HG03039 (cell line): ENCODE measurements at regions not wholly inside any gene's neighbourhood (a gene's known extent, or its start where the extent isn't known, plus 50 kb on each side); places are given as distances from the start of the nearest gene placed in this dataset.
"Not testable (repeated sequence)": the region's sequence is repeated elsewhere in the genome, so short reads cannot be mapped to it uniquely, and the experiment has no call there.

Experiments used
- ATAC-seq: cut with Tn5 transposase; IDR thresholded peaks from one replicate; pipeline ENCODE4 v1.9.1; 2021; ENCODE audit warnings: mild to moderate bottlenecking, moderate library complexity; ENCODE audit not compliant: unreplicated experiment

DNA sequence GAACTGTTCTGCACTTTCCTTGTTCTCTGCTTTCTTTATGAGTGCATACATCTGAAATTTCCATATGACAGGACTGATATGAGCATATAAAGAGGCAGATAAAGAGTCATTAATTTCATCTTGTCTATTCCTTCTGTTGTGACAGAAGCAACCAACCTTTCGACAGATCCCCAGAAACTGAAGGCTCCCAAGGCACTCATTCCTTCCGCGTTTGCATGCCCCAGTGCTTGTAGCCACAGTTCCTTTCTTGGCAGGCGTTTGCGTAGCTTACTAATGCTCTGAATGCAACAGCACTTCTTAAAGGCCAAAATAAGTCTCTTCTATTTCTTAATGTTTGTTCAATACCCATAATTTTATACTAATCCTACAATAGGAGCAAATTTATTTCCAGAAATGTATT is 94.0 kb upstream of the TBL1X start:
- no peak for ATAC-seq

DNA sequence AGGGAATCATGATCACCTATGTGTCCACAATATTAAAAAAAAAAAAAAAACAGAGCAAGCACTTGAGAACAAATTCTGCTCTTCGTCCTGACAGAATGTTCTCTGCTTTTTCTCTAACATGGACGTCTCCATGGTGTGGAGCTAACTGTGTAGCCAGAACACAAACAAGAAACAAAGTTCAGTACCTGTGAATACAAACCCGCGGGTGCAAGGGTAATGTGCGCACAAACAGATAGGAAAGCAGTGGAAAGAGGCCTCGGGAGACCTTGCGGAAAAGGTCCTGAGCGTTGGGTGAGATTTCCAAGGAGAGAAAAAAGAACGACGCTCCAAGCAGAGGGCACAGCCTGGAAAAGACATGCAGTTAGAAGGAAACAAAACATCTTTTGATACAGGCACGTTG is 92.0 kb upstream of the TBL1X start:
- no peak for ATAC-seq

DNA sequence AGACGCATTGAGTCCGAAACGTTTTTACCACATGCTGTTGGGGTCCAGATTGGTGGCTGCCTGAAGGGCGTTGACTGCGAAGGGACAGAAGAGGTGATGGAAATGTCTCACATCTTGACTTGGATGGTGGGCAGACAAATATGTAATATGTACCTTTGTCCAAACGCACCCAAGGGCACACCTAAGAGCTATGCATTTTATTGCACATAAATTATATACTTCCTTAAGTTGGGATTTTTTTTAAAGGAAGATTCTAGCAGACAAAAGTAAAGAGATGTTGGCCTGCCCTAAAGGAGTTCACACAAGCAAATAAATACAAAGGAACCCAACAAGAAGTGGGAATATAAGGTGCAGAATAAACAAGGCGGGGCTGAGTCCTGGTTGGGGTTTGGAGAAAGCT is 91.1 kb upstream of the TBL1X start:
- no peak for ATAC-seq

DNA sequence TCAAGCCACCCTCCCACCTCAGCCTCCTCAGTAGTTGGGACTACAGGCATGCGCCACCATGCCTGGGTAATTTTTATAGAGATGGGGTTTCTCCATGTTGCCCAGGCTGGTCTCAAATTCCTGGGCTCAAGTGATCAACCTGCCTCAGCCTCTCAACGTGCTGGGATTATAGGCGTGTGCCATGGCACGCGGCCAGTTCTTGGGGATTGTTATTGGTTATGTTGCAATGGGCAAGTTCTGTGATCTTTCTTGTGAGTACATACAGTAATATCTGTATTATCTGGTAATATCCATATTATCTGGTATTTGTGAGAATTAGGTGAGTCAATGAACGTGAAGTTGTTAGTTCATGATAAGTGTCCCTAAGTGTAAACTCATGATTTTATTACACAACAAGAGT is 90.3 kb upstream of the TBL1X start:
- ATAC-seq, result no peak

DNA sequence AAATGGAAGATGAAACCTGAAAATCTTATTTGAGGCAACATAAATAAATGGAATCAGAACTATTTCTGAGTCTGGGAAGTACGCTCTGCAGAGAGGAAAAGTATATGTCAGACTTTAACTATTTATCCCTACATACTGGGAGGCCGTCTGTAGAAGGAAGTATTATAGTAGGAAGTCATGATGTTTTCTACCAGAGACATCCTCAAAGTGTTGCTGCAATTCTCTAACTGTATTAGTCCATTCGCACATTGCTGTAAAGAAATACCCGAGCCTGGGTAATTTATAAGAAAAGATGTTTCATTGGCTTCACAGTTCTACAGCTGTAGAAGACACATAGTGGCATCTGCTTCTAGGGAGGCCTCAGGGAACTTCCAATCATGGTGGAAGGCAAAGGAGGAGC is 88.7 kb upstream of the TBL1X start:
- no peak for ATAC-seq

DNA sequence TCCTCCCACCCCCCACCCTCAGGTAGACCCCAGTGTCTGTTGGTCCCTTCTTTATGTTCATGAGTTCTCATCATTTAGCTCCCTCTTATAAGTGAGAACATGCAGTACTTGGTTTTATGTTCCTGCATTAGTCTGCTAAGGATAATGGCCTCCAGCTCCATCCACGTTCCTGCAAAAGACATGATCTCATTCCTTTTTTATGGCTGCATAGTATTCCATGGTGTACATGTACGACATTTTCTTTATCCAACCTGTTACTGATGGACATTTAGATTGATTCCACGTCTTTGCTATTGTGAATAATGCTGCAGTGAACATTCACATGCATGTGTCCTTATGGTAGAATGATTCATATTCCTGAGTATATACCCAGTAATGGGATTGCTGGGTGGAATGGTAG is 87.6 kb upstream of the TBL1X start:
- ATAC-seq, result not testable (repeated sequence)

DNA sequence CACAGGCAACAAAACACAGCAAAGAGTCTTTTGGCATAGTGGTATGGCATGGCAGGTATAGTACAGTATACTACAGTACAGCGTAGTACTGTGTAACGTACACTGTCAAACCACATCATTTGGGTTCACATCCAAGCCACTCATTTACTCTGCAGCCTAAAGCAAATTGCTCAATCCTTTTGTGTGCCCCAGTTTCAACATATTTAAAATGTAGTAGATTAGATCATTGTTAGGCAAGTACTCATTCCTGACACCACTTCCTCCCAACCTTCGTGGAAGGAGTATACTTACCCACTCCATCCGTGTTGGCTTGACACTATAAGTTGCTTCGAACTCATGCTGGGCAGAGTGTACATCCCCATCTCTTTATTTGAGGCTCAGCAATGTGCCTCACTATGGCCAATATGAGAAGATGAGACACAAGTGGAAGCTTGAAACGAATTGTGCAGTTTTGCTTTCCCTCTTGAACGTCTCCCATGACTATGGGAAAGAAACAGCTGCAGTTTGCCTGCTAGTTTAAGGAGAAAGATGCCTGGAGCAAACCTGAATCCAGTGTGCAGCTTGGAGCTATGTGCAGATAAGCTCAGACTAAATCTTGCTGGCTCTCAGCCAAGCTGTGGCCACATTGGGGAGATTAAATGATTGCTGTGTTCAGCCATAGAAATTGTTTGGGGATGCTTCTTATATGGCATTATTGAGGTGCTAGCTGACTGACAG is 85.7 kb upstream of the TBL1X start:
- no peak for ATAC-seq

DNA sequence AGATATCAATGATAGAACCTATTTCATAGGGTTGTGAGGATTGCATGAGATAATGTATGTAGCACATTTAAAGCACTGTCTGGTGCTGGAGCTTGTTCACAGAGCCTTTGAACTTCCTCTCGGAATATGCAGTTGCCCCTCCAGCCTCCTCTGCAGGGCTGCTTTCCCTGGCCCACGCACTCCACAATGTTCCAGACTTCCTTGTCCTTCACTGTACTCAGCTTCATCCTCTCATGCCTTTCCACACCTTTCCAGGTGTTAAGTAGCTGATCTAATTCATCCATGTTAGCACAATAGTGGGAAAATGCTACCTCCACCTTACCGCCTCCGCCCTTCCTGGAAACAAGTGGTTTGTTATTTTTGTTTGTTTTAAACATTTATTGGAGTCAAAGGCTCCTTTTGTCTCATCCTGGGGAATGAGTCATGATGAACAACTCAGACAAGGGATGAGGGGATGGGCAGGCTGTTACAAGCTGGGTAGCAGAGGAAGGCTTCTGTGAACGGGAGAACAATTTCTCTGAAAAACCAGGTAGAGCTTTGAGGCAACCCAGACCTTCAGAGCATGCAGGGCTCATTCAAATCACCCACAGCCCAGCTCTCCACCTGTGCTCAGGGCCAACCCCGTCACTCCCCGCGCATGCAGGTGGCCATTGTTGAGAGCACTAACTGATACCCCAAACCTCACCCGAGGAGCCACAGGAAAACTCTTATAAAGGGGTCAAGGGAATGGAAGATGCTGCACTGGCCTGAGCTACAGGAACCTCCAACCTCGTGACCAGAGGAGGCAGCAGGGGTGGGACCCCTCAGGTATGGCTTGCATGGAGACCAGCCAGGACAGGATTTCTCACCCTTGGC is 84.9 kb upstream of the TBL1X start:
- no peak for ATAC-seq

DNA sequence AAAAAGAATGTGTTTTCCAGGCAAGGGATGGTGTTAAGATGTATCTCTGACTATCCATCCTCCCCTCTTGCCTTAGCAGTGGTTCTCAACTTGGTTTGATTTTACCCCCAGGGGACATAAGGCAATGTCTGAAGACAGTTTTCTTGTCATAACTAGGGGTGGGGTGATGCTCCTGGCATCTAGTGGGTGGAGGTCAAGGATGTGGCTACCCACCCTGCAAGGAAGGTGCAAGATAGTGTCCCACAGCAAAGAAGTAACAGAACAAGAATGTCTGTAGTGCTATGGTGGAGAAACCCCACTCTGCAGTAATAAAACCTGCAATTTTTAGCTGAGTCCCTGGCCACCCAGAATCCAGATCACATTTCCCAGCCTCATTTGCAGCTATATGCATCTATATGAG is 81.2 kb upstream of the TBL1X start:
- no peak for ATAC-seq

DNA sequence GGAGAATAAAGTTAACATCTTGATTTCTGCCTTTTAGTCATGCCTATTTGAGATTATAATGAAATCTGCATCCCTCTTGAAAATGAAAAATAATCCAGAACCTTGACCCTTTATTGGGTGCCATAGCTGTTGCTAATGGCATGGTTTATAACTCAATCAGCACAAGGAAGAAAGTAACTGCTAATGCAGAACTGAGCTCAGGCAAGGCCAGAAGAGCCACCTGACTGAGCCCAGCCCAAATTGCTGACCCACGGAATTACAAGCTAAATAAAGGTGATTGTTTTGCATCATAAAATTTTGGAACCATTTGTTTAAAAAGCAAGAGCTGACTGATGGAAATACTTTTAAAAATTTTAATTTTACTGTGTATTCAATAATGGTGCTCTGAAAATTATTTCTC is 76.4 kb upstream of the TBL1X start:
- no peak for ATAC-seq

DNA sequence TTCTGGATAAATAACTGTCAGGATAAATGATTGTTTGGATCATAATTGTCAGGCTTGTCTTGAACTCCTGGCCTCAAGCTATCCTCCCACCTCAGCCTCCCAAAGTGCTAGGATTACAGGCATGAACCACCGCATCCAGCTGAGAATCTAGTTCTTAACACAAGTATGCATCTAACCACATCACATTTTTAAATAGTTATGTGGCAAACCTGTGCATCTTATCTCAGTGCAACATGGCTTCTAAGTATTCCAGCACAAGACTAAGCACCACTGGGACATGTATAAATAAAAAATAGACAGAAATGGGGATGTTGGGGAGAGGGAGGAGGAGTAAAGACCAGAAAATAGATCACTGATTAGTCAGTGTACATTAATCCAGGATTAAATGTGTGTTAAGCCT is 74.7 kb upstream of the TBL1X start:
- no peak for ATAC-seq

DNA sequence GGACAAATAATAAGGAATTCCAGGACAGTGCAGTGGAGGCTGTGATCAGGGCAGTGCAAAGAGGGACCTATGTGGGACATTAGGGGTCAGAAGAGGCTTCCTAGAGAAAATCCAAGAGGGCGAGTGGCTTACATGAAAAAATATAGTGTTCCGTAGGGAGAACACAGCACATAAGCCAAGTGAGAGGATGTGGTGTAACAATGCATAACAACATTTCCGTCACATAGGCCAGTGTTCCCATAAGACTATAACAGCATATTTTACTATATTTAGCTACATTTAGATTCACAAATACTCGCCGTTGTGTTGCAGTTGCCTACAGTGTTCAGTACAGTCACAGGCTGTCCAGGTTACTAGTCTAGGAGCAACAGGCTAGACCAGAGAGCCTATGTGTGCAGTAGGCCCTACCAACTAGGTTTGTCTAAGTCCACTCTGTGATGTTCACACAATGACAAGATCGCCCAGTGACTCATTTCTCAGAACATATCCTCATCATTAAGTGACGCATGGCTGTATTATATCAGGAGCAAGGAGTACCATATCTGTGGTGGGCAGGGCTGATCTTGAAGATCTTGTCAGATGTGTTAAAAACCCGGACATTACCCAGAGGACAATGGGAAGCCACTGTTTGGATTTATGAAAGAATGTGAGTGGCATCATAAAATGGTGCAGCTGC is 74.0 kb upstream of the TBL1X start:
- ATAC-seq, result no peak

DNA sequence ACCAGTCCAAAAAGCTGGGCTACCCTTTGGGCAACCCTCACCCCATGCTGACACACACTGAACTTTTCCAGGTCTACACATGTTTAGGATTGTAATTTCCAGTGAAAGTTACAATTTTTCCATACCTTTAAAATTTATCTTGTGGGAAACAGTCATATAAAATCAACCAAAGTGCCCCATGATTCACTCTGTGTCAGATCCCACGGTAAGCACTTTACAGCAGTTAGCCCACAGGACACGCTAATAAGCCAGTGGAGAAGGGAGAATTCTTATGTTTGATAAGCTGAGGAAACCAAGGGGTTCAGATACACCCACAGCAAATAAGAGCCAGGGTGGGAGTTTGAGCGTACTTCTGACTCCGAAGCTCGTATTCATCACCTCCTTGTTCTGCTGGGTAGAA is 72.4 kb upstream of the TBL1X start:
- no peak for ATAC-seq

DNA sequence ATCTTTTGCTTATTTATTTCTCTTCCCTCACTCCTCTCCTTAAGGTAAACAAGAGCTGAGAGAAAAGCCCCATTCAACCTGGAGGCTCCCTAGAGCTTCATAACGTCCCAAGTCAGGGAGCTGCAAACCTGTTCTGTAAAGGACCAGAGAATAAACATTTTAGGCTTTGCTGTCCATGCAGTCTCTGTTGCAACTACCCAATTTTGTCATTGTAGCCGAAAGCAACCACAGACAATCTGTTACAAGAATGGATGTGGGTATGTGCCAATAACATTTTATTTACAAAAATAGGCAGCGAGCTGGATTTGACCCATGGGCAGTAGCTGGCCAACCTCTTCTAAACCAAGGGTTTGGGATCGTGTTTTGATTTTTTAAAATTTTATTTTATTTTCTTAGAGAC is 71.3 kb upstream of the TBL1X start:
- ATAC-seq, result no peak

DNA sequence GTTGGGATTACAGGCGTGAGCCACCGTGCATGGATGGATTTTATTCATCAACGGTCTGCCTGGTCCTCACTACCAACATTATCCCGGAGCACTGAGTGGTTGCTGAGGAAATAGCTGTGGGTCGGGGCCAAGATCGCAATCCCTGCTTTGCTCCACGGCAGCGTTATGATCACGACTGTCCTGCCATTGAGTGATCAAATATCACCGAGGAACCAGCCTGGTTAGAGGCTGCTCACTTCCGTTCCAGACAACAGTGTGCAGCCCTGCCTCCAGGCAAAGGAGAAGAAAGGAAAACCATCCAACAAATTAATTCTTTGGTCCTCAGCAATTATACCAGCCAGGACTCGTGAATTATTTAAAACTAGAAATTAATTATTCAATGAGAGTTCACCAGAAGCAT is 70.6 kb upstream of the TBL1X start:
- no peak for ATAC-seq

DNA sequence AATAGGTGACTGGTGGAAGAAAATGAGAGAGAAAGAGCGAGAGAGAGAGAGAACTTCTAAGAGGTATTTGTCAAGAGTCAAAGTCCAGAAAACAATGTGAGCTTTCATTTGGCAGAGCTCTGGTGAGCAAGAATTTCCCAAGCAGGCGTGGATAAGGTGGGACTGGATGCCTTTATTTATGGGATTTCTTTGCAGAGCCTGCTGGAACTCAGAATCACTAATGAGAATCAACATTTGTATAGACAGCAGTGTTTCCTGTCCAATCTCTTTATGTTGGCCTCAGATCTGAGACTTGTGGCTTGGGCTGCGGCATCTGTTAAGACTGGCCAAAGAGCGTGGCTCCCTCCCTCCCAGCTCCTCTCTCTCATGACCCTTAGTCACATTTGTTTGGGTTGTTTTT is 67.9 kb upstream of the TBL1X start:
- ATAC-seq, result no peak

DNA sequence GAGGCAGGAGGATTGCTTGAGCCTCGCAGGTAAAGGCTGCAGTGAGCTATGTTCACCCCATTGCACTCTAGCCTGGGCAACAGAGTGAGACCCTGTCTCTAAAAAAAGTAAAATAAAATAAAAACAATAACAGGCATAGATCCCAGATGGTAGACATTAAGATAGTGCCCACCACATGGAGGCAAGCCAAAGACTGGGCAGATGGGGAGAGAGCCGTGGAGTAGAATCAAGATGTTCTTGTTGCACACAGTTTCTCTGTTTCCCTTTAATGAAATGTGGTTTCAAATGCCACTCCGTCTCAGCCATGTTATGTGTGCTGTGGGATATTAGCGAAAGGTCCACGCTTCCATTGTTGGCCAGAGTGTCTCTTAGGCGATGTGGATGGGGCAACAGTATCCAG is 63.8 kb upstream of the TBL1X start:
- no peak for ATAC-seq

DNA sequence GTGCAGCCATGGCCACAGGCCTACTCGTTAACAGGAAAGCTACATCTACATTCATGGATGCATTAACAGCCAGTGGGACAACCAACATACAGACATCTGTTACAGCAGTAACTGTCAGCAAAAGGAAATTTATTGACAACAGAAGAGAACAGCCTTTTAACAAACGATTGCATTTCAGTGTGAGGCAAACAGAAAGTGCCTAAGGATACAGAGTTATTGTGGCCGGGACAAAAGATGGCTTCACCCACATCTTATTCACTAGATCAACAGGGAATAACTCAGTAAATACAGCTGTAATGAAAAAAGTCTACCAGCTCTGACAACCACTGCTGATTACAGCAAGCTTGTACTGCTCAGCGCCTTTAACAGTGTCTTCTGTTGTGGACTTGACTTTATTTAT is 61.5 kb upstream of the TBL1X start:
- ATAC-seq, result no peak

DNA sequence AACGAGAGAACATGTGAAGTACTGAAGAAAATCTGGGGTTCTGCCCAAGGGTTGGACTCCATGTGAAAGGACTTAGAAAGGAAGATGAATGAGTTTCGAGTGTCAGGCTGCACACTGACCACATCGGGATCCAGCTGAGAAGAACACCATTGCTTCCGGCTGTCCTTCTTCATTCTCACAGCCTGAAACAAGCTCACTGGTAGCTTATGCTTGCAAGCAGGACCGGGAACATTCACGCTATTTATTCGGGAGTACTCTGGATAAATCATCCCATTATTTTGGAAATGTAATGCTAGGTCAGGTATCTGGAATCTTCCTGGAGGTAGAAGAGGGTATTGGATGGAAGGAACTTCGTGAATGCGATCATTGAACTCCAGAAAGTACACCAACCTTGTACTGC is 59.2 kb upstream of the TBL1X start:
- ATAC-seq, result not testable (repeated sequence)

DNA sequence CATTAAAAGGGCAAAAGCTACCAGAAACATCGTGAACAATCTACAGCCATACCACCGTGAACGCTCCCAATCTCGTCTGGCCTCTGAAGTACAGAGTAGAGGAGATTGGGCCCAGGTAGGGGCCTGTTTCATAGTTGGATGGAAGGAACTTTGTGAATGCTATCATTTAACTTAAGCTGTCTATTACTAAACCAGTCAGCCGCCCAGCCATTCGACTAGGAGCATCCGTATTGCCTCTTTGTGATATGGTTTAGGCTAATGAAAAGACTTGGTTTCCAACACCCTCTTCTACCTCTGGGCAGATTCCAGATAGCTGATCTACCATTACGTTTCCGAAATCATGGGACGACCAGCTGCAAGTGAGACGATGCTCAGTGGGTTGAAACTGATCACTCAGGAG is 54.0 kb upstream of the TBL1X start:
- ATAC-seq, result not testable (repeated sequence)

DNA sequence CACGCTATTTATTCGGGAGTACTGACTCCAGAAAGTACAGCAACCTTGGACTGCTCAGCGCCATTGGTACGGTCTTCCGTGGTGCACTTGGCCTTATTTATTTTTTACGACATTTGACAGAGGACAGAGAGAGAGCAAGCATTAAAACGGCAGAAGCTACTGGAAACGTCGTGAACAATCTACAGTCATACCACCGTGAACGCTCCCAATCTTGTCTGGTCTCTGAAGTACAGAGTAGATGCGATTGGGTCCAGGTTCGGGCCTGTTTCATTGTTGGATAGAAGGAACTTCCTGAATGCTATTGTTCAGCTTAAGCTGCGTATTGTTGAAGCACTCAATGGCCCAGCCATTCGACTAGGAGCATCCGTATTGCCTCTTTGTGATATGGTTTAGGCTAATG is 53.2 kb upstream of the TBL1X start:
- ATAC-seq, result not testable (repeated sequence)

DNA sequence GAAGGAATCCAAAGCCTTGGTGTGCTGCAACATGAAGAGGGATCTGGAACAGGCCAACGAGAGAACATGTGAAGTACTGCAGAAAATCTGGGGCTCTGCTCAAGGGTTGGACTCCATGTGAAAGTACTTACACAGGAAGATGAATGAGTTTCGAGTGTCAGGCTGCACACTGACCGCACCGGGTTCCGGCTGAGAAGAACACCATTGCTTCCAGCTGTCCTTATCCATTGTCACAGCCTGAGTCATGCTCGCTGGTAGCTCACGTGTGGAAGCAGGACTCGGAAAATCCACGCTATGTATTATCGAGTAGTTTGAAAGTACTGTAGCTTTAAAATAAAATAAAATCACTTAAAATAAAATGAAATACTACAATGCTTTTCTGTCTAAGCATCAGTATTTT is 50.4 kb upstream of the TBL1X start:
- no peak for ATAC-seq
